GM23338 (cell line): ENCODE measurements at regions not wholly inside any gene's neighbourhood (a gene's known extent, or its start where the extent isn't known, plus 50 kb on each side); places are given as distances from the start of the nearest gene placed in this dataset.

Source experiments
- ATAC-seq: fragments of 200-7000 bp; cut with Tn5 transposase; 3 replicates; pipeline ENCODE4 v1.9.1; 2020
- DNase-seq: peaks from one replicate; pipeline ENCODE4 v3.0.0-alpha.2; 2015; ENCODE audit warnings: low spot score
- H2AFZ ChIP-seq: fragments of 200-600 bp; sonication (generic); 2 replicates; pipeline ENCODE4 v1.8.0; 2016; ENCODE audit warnings: antibody characterized with exemption, mild to moderate bottlenecking, moderate library complexity
- H3F3A ChIP-seq: fragments of 200-600 bp; sonication (generic); replicated peaks from 2 replicates; pipeline ENCODE4 v1.8.0; 2017; ENCODE audit warnings: antibody characterized with exemption, mixed run types, low read depth
- H3K27ac ChIP-seq: fragments of 200-600 bp; sonication (generic); 2 replicates; pipeline ENCODE4 v1.6.1; 2016; ENCODE audit warnings: low read depth
- H3K27me3 ChIP-seq: fragments of 200-600 bp; sonication (generic); 2 replicates; pipeline ENCODE4 v1.8.0; 2016; ENCODE audit warnings: mild to moderate bottlenecking, mixed run types, moderate library complexity; ENCODE audit not compliant: insufficient read depth
- H3K36me3 ChIP-seq: fragments of 200-600 bp; sonication (generic); 2 replicates; pipeline ENCODE4 v1.8.0; 2016; ENCODE audit warnings: mild to moderate bottlenecking; ENCODE audit not compliant: insufficient read depth
- H3K4me1 ChIP-seq: fragments of 200-600 bp; sonication (generic); 2 replicates; pipeline ENCODE4 v1.8.0; 2016; ENCODE audit warnings: mild to moderate bottlenecking, moderate library complexity; ENCODE audit not compliant: insufficient read depth
- H3K4me2 ChIP-seq: fragments of 200-600 bp; sonication (generic); 2 replicates; pipeline ENCODE4 v1.7.1; 2017; ENCODE audit warnings: mixed run types
- H3K4me3 ChIP-seq: fragments of 200-600 bp; sonication (generic); 2 replicates; pipeline ENCODE4 v1.6.1; 2016; ENCODE audit warnings: mixed run types
- H3K79me2 ChIP-seq: fragments of 200-600 bp; sonication (generic); replicated peaks from 2 replicates; pipeline ENCODE4 v1.8.0; 2017; ENCODE audit warnings: mild to moderate bottlenecking; ENCODE audit not compliant: insufficient read depth
- H3K9me2 ChIP-seq: fragments of 200-600 bp; sonication (generic); 2 replicates; pipeline ENCODE4 v1.8.0; 2017; ENCODE audit not compliant: insufficient read depth
- H4K20me1 ChIP-seq: fragments of 200-600 bp; sonication (generic); replicated peaks from 2 replicates; pipeline ENCODE4 v1.8.0; 2017; ENCODE audit warnings: mild to moderate bottlenecking; ENCODE audit not compliant: insufficient read depth
- H3K27ac Mint-ChIP-seq: 2 replicates; pipeline ENCODE4 v1.8.0; 2020; ENCODE audit warnings: inconsistent platforms, mild to moderate bottlenecking, moderate library complexity, mixed read lengths
- H3K27me3 Mint-ChIP-seq: 3 replicates; pipeline ENCODE4 v1.8.0; 2022; ENCODE audit warnings: low read depth, mild to moderate bottlenecking, moderate library complexity, mixed read lengths, inconsistent platforms; ENCODE audit not compliant: insufficient read depth, poor library complexity
- H3K36me3 Mint-ChIP-seq: 3 replicates; pipeline ENCODE4 v1.8.0; 2021; ENCODE audit warnings: low read depth, mild to moderate bottlenecking, inconsistent platforms, moderate library complexity, mixed read lengths
- H3K4me1 Mint-ChIP-seq: 3 replicates; pipeline ENCODE4 v1.8.0; 2020; ENCODE audit warnings: mild to moderate bottlenecking, inconsistent platforms, mixed read lengths
- H3K4me3 Mint-ChIP-seq: 3 replicates; pipeline ENCODE4 v1.8.0; 2021; ENCODE audit warnings: moderate library complexity, mild to moderate bottlenecking, inconsistent platforms, mixed read lengths
- H3K9me3 Mint-ChIP-seq: 3 replicates; pipeline ENCODE4 v1.8.0; 2020; ENCODE audit warnings: moderate library complexity, mild to moderate bottlenecking, inconsistent platforms, mixed read lengths
- CREB1 ChIP-seq: fragments of 250-450 bp; sonication (Bioruptor Pico); IDR thresholded peaks from 2 replicates; pipeline ENCODE4 v1.5.0; 2020; ENCODE audit warnings: low read depth, mild to moderate bottlenecking, moderate library complexity
- EZH2 ChIP-seq: fragments of 200-600 bp; sonication (generic); IDR thresholded peaks from one replicate; pipeline ENCODE4 v1.8.0; 2017; ENCODE audit warnings: antibody characterized with exemption, mild to moderate bottlenecking, low read depth; ENCODE audit not compliant: unreplicated experiment
- EZH2phosphoT487 ChIP-seq: fragments of 200-600 bp; sonication (generic); IDR thresholded peaks from one replicate; pipeline ENCODE4 v1.8.1; 2018; ENCODE audit warnings: antibody characterized with exemption; ENCODE audit not compliant: unreplicated experiment
- JUNB ChIP-seq: IDR thresholded peaks from one replicate; pipeline ENCODE4 v1.6.1; 2016; ENCODE audit warnings: antibody characterized with exemption; ENCODE audit not compliant: unreplicated experiment
- REST ChIP-seq: IDR thresholded peaks from one replicate; pipeline ENCODE4 v1.6.1; 2018; ENCODE audit warnings: antibody characterized with exemption; ENCODE audit not compliant: unreplicated experiment
- STAT1 ChIP-seq: IDR thresholded peaks from one replicate; pipeline ENCODE4 v1.6.1; 2016; ENCODE audit warnings: antibody characterized with exemption; ENCODE audit not compliant: unreplicated experiment
- ZNF114 ChIP-seq: fragments of 250-450 bp; sonication (Bioruptor Pico); IDR thresholded peaks from 2 replicates; pipeline ENCODE4 v1.5.0; 2020; ENCODE audit warnings: mild to moderate bottlenecking, moderate library complexity
- ZNF331 ChIP-seq: fragments of 250-450 bp; sonication (Bioruptor Pico); IDR thresholded peaks from 2 replicates; pipeline ENCODE4 v1.5.0; 2020; ENCODE audit warnings: low read depth, mild to moderate bottlenecking, moderate library complexity
- ZNF462 ChIP-seq: fragments of 250-450 bp; sonication (Bioruptor Pico); IDR thresholded peaks from 2 replicates; pipeline ENCODE4 v1.5.0; 2020; ENCODE audit warnings: mild to moderate bottlenecking, moderate library complexity

- H3K79me2 ChIP-seq = no peaks in the 10 kb centered on the region
- H2AFZ ChIP-seq = no peak overlapping the region
- Mint-ChIP-seq H3K9me3 (no peaks in the 10 kb centered on the region), H3K27ac (no peak overlapping the region), H3K36me3 (no peaks in the 10 kb centered on the region), H3K4me1 (no peaks in the 10 kb centered on the region; the same call in 2 of the 3 replicates), H3K27me3 (peaks cover 2% of the 10 kb centered on the region), H3K4me3 (no peak overlapping the region)
- no peak overlapping the region for H3K4me3 ChIP-seq
- no peaks in the 10 kb centered on the region for H3K36me3 ChIP-seq
- H3K27ac ChIP-seq = no peak overlapping the region
- TF ChIP-seq ZNF331 = no peak
- TF ChIP-seq EZH2 = no peak
- no peak for TF ChIP-seq JUNB
- TF ChIP-seq EZH2phosphoT487 = no peak
- TF ChIP-seq STAT1 = no peak
- TF ChIP-seq ZNF462 (CRISPR knock-in tag) = no peak
- TF ChIP-seq ZNF114 (CRISPR knock-in tag) = no peak
- TF ChIP-seq REST = no peak
- no peak for TF ChIP-seq CREB1 (CRISPR knock-in tag)
- H3K9me2 ChIP-seq = peaks cover 4% of the 10 kb centered on the region; the same call in 1 of the 2 replicates
- H3K4me1 ChIP-seq = peaks cover 3% of the 10 kb centered on the region; the same call in 1 of the 2 replicates
- no peak for ATAC-seq
- H3F3A ChIP-seq = no peaks in the 10 kb centered on the region
- no peak for DNase-seq
- H3K27me3 ChIP-seq = no peaks in the 10 kb centered on the region
- H4K20me1 ChIP-seq = no peaks in the 10 kb centered on the region
- H3K4me2 ChIP-seq = no peak overlapping the region
These were observed 57.9 kb downstream of the PYDC2 start for GRCh38 chr3:191518861-191519260.
